DND-41 (cell line): ENCODE measurements at regions not wholly inside any gene's neighbourhood (a gene's known extent, or its start where the extent isn't known, plus 50 kb on each side); places are given as distances from the start of the nearest gene placed in this dataset.

Experiments
- ATAC-seq: fragments of 200-7000 bp; cut with Tn5 transposase; 3 replicates; pipeline ENCODE4 v1.9.1; 2021; ENCODE audit warnings: low read depth; ENCODE audit not compliant: insufficient read depth
- DNase-seq: peaks from one replicate; pipeline ENCODE4 v3.0.0-alpha.2; 2020
- H2AFZ ChIP-seq: 2 replicates; pipeline ENCODE4 v1.6.0; 2012; ENCODE audit warnings: low read depth, low read length
- H3K27ac ChIP-seq: 2 replicates; pipeline ENCODE4 v1.5.1; 2012; ENCODE audit warnings: low read length, inconsistent platforms
- H3K27me3 ChIP-seq: fragments of 200-600 bp; sonication (generic); 2 replicates; pipeline ENCODE4 v1.6.0; 2012; ENCODE audit warnings: low read length, mild to moderate bottlenecking, inconsistent platforms; ENCODE audit not compliant: insufficient read depth, poor library complexity
- H3K36me3 ChIP-seq: 2 replicates; pipeline ENCODE4 v1.5.1; 2012; ENCODE audit warnings: low read length, inconsistent platforms; ENCODE audit not compliant: insufficient read depth
- H3K4me1 ChIP-seq: 2 replicates; pipeline ENCODE4 v1.5.1; 2012; ENCODE audit warnings: mild to moderate bottlenecking, low read length; ENCODE audit not compliant: insufficient read depth
- H3K4me2 ChIP-seq: 2 replicates; pipeline ENCODE4 v1.6.0; 2012; ENCODE audit warnings: mild to moderate bottlenecking, moderate library complexity, low read length, inconsistent platforms; ENCODE audit not compliant: insufficient read depth
- H3K4me3 ChIP-seq, 2 experiments: fragments of 200-600 bp in 1 of 2; shearing (Covaris generic) in 1 of 2; 2 replicates each; pipeline ENCODE4 v1.5.1; 2012 to 2016; ENCODE audit warnings: inconsistent platforms in 2 of 2, low read length in 2 of 2, mild to moderate bottlenecking in 2 of 2, low read depth in 1 of 2, moderate library complexity in 1 of 2
- H3K79me2 ChIP-seq: 2 replicates; pipeline ENCODE4 v1.6.0; 2012; ENCODE audit warnings: low read length, inconsistent platforms; ENCODE audit not compliant: insufficient read depth
- H3K9ac ChIP-seq: 2 replicates; pipeline ENCODE4 v1.6.0; 2012; ENCODE audit warnings: low read depth, mild to moderate bottlenecking, inconsistent platforms, low read length, moderate library complexity
- H3K9me3 ChIP-seq: 2 replicates; pipeline ENCODE4 v1.5.1; 2012; ENCODE audit warnings: low read length, moderate library complexity, mild to moderate bottlenecking, inconsistent platforms; ENCODE audit not compliant: insufficient read depth, severe bottlenecking
- H4K20me1 ChIP-seq: 2 replicates; pipeline ENCODE4 v1.6.0; 2012; ENCODE audit warnings: low read length; ENCODE audit not compliant: insufficient read depth
- EZH2 ChIP-seq: IDR thresholded peaks from 3 replicates; pipeline ENCODE4 v1.6.1; 2012; ENCODE audit warnings: borderline replicate concordance, low read depth, mild to moderate bottlenecking, moderate library complexity, low read length, inconsistent platforms; ENCODE audit not compliant: severe bottlenecking
- TF ChIP-seq, protein P1 (sequence below): IDR thresholded peaks from 2 replicates; pipeline ENCODE4 v1.5.1; 2012; ENCODE audit warnings: borderline replicate concordance, low read length, moderate library complexity, mild to moderate bottlenecking; ENCODE audit not compliant: poor library complexity, severe bottlenecking; ENCODE audit errors: extremely low read depth

DNA sequence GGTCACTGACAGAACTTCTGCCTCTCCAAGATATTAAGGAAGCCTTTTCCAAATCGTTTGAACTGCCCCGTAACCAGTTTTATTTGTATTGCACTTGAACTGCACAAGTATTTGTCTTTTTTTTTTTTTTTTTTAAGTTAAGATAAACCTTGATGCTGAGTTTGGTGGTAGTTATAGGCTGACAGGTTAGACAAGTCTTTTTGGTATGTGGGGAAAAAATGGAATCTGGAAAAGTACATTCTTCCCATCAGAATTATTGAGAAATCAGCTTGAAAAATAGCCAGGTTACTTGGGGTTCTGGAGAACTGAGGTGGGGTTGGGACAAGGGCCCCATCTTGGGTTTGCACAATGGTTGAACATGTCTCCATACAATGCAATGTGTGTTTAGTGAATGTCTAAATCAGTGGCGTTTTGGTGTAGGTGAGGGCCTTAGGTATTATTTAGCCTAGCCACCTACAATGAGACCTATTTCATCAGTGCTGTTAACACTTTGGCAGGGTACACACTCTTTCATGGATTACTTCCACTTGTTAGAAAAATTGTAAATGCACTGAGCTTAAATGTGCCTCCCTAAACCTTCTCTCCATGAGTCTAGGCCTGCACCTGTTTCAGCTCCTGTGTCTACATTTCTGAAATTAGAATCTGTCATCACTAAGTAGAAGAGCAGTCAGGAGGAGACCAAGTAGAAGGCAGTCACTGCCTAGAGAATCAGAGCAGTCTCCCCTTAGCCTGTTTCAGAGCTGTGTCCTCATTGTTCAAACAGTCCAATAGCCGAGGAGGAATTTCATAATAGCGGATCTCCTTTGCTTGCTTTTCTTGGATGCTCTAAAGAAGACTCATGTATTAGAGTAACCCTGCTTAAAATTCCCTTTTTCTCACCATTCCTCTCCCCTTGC lies 140.0 kb upstream of the HMHB1 start:
- no peak overlapping the region for H3K9ac ChIP-seq
- no peak for DNase-seq
- H2AFZ ChIP-seq: no peak overlapping the region
- H3K27ac ChIP-seq: no peak overlapping the region
- no peak for ATAC-seq
- no peak overlapping the region for H3K4me3 ChIP-seq
- no peaks in the 10 kb centered on the region for H3K27me3 ChIP-seq
- H3K79me2 ChIP-seq: no peaks in the 10 kb centered on the region
- no peaks in the 10 kb centered on the region for H3K36me3 ChIP-seq
- no peaks in the 10 kb centered on the region for H3K4me1 ChIP-seq
- H3K4me2 ChIP-seq: no peak overlapping the region
- no peaks in the 10 kb centered on the region for H4K20me1 ChIP-seq
- H3K9me3 ChIP-seq: peaks cover 6% of the 10 kb centered on the region
- TF ChIP-seq, protein P1, sequence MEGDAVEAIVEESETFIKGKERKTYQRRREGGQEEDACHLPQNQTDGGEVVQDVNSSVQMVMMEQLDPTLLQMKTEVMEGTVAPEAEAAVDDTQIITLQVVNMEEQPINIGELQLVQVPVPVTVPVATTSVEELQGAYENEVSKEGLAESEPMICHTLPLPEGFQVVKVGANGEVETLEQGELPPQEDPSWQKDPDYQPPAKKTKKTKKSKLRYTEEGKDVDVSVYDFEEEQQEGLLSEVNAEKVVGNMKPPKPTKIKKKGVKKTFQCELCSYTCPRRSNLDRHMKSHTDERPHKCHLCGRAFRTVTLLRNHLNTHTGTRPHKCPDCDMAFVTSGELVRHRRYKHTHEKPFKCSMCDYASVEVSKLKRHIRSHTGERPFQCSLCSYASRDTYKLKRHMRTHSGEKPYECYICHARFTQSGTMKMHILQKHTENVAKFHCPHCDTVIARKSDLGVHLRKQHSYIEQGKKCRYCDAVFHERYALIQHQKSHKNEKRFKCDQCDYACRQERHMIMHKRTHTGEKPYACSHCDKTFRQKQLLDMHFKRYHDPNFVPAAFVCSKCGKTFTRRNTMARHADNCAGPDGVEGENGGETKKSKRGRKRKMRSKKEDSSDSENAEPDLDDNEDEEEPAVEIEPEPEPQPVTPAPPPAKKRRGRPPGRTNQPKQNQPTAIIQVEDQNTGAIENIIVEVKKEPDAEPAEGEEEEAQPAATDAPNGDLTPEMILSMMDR: no peak
- no peak for TF ChIP-seq EZH2

DNA sequence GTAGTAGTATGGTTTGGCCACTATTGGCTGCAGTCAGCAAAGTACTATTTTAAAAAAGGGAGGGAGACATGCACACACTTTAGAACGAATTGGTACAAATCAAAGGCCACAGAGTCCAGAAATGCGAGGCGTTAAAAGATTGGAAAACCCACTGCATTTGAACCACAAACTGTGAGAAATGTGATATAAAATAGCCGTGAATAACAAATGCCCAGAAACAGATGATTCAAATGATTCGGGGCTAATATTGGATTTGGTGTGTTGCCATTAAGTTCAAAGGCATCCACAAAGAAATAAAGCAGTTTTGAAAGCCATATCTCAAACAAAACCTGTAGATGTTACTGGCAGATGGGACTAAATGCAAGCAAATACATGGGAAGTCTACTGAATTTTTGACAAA lies 140.9 kb upstream of the HMHB1 start:
- no peaks in the 10 kb centered on the region for H3K27me3 ChIP-seq
- H3K4me2 ChIP-seq: no peak overlapping the region
- H3K9ac ChIP-seq: no peak overlapping the region
- no peaks in the 10 kb centered on the region for H3K36me3 ChIP-seq
- H4K20me1 ChIP-seq: no peaks in the 10 kb centered on the region
- no peak for DNase-seq
- no peak overlapping the region for H3K27ac ChIP-seq
- H3K9me3 ChIP-seq: peaks cover 6% of the 10 kb centered on the region
- TF ChIP-seq, protein P1: no peak
- no peak for TF ChIP-seq EZH2
- H3K4me1 ChIP-seq: no peaks in the 10 kb centered on the region
- no peak overlapping the region for H3K4me3 ChIP-seq
- no peaks in the 10 kb centered on the region for H3K79me2 ChIP-seq
- no peak overlapping the region for H2AFZ ChIP-seq
- ATAC-seq: no peak

DNA sequence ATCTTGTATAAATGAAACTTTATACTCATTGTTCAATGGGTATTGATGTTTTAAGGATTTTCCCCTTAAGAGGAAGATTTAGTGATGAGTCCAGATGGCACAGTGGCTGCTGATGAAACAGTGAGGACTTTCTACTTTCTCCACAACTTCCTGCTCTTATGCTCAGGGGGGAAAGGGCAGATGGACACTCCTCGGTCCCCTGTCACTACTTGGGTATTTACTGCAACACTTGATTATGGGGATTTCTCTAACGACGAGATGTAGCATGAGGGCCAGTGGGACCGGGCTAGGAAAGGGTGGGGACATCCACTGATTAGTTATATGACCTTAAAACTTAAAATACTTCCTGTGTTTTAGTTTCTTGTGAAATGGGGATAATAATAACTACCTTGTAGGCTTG lies 146.1 kb upstream of the HMHB1 start:
- H2AFZ ChIP-seq: no peak overlapping the region
- no peaks in the 10 kb centered on the region for H3K27me3 ChIP-seq
- H3K9me3 ChIP-seq: peaks cover 6% of the 10 kb centered on the region
- H3K4me1 ChIP-seq: no peaks in the 10 kb centered on the region
- no peaks in the 10 kb centered on the region for H4K20me1 ChIP-seq
- no peak overlapping the region for H3K27ac ChIP-seq
- no peak overlapping the region for H3K4me3 ChIP-seq
- no peaks in the 10 kb centered on the region for H3K79me2 ChIP-seq
- no peak for ATAC-seq
- H3K36me3 ChIP-seq: no peaks in the 10 kb centered on the region
- no peak overlapping the region for H3K4me2 ChIP-seq
- no peak overlapping the region for H3K9ac ChIP-seq
- DNase-seq: no peak
- TF ChIP-seq, protein P1: no peak
- TF ChIP-seq EZH2: no peak
